ENCODE measurements at regions not wholly inside any gene's neighbourhood (a gene's known extent, or its start where the extent isn't known, plus 50 kb on each side); places are given as distances from the start of the nearest gene placed in this dataset.

DNA sequence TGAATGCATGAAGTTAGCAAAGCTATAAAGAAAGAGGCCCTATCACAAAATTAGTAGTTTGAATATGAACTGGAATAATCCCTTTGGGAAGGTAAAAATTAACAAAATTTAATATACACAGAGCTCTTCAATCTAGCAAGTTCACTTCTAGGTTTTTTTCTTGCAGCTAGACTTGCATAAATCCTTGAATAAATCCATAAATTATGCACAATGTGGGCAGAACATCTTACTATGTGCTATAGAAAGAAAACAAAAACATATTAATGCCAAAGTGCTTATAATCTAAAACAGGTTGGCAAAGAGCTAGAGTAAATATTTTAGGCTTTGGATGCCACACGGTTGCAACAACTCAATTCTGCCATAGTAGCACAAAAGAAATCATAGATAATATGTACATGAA is 138.5 kb upstream of the FREM1 start:
- TF ChIP-seq, protein P1, sequence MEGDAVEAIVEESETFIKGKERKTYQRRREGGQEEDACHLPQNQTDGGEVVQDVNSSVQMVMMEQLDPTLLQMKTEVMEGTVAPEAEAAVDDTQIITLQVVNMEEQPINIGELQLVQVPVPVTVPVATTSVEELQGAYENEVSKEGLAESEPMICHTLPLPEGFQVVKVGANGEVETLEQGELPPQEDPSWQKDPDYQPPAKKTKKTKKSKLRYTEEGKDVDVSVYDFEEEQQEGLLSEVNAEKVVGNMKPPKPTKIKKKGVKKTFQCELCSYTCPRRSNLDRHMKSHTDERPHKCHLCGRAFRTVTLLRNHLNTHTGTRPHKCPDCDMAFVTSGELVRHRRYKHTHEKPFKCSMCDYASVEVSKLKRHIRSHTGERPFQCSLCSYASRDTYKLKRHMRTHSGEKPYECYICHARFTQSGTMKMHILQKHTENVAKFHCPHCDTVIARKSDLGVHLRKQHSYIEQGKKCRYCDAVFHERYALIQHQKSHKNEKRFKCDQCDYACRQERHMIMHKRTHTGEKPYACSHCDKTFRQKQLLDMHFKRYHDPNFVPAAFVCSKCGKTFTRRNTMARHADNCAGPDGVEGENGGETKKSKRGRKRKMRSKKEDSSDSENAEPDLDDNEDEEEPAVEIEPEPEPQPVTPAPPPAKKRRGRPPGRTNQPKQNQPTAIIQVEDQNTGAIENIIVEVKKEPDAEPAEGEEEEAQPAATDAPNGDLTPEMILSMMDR (IDR thresholded peaks at IDR 0.05; ENCODE audit: low read depth, low read length) = no peak
- DNase-seq (ENCODE audit: low read depth, low spot score) = no peak
- no peak overlapping the region for H3K4me3 ChIP-seq (ENCODE audit: low read depth, low read length)
- in situ Hi-C loops (cut with HindIII; ENCODE audit: low sequenced_read_pairs) = no loop called here

DNA sequence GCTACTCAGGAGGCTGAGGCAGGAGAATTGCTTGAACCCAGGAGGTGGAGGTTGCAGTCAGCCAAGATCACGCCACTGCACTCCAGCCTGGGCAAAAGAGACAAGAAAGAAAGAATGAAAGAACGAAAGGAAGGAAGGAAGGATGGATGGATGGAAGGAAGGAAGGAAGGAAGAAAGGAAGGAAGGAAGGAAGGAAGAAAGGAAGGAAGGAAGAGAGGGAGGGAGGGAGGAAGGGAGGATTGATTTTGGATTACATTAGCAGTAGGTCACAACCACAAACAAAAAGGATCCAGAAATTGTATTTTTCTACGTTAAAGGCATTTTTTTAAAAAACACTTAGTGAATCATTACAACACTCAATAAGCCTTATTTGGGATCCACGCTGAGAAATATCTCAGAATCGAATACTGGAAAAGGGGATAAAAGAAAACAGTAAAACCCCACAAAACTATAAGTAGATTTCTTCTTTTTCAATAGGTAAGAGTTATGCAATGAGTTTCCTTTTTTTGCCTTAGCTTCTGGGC is 136.9 kb upstream of the FREM1 start:
- TF ChIP-seq, protein P1 (IDR thresholded peaks at IDR 0.05; ENCODE audit: low read depth, low read length) = no peak
- no peak for DNase-seq (ENCODE audit: low read depth, low spot score)
- H3K4me3 ChIP-seq (ENCODE audit: low read depth, low read length) = no peak overlapping the region
- in situ Hi-C loops (cut with HindIII; ENCODE audit: low sequenced_read_pairs) = no loop called here

GRCh38 chr9:15033316-15033715 is 123.1 kb upstream of the FREM1 start:
- TF ChIP-seq, protein P1 (IDR thresholded peaks at IDR 0.05; ENCODE audit: low read depth, low read length) = no peak
- DNase-seq (ENCODE audit: low read depth, low spot score) = no peak
- in situ Hi-C loops (cut with HindIII; ENCODE audit: low sequenced_read_pairs) = no loop called here
- H3K4me3 ChIP-seq (ENCODE audit: low read depth, low read length) = no peak overlapping the region

GRCh38 chr9:15032860-15033259 is 122.6 kb upstream of the FREM1 start:
- in situ Hi-C loops (cut with HindIII; ENCODE audit: low sequenced_read_pairs) = no loop called here
- no peak overlapping the region for H3K4me3 ChIP-seq (ENCODE audit: low read depth, low read length)
- TF ChIP-seq, protein P1 (IDR thresholded peaks at IDR 0.05; ENCODE audit: low read depth, low read length) = no peak
- DNase-seq (ENCODE audit: low read depth, low spot score) = no peak

GRCh38 chr9:15021146-15021545 is 110.9 kb upstream of the FREM1 start:
- TF ChIP-seq, protein P1 (IDR thresholded peaks at IDR 0.05; ENCODE audit: low read depth, low read length) = no peak
- in situ Hi-C loops (cut with HindIII; ENCODE audit: low sequenced_read_pairs) = no loop called here

GRCh38 chr9:15018096-15018637 is 107.9 kb upstream of the FREM1 start:
- in situ Hi-C loops (cut with HindIII; ENCODE audit: low sequenced_read_pairs) = no loop called here
- no peak for DNase-seq (ENCODE audit: low read depth, low spot score)
- H3K4me3 ChIP-seq (ENCODE audit: low read depth, low read length) = no peak overlapping the region
- TF ChIP-seq, protein P1 (IDR thresholded peaks at IDR 0.05; ENCODE audit: low read depth, low read length) = no peak

More at GRCh38 chr9:15021146-15021545, 110.9 kb upstream of the FREM1 start:
- H3K4me3 ChIP-seq (ENCODE audit: low read depth, low read length) = no peak overlapping the region
- DNase-seq (ENCODE audit: low read depth, low spot score) = no peak

All from astrocyte of the spinal cord (primary cell).